Trophoblast cell (in vitro differentiated cells and primary cell): ENCODE measurements at regions not wholly inside any gene's neighbourhood (a gene's known extent, or its start where the extent isn't known, plus 50 kb on each side); places are given as distances from the start of the nearest gene placed in this dataset.
"Not testable (repeated sequence)": the region's sequence is repeated elsewhere in the genome, so short reads cannot be mapped to it uniquely, and the experiment has no call there.

Source experiments
- DNase-seq, 2 donors: peaks; one replicate each; pipeline ENCODE4 v3.0.0-alpha.2; 2016
- H2AFZ ChIP-seq: 2 replicates; pipeline ENCODE4 v1.6.1; 2013; ENCODE audit warnings: low read length, moderate library complexity, mild to moderate bottlenecking; ENCODE audit not compliant: insufficient read depth, poor library complexity
- H2AK5ac ChIP-seq: 2 replicates; pipeline ENCODE4 v1.6.1; 2013; ENCODE audit warnings: mild to moderate bottlenecking, low read length
- H2BK120ac ChIP-seq: 2 replicates; pipeline ENCODE4 v1.6.1; 2013; ENCODE audit warnings: low read length, mild to moderate bottlenecking, moderate library complexity; ENCODE audit not compliant: insufficient read depth, poor library complexity
- H2BK12ac ChIP-seq: 2 replicates; pipeline ENCODE4 v1.6.1; 2013; ENCODE audit warnings: mild to moderate bottlenecking, low read length, moderate library complexity
- H2BK5ac ChIP-seq: 2 replicates; pipeline ENCODE4 v1.6.1; 2013; ENCODE audit warnings: low read length, low read depth, moderate library complexity, mild to moderate bottlenecking; ENCODE audit not compliant: poor library complexity
- H3K14ac ChIP-seq: 2 replicates; pipeline ENCODE4 v1.6.1; 2013; ENCODE audit warnings: mild to moderate bottlenecking, low read length
- H3K18ac ChIP-seq: 2 replicates; pipeline ENCODE4 v1.6.1; 2013; ENCODE audit warnings: mild to moderate bottlenecking, low read length
- H3K23ac ChIP-seq: 2 replicates; pipeline ENCODE4 v1.6.1; 2013; ENCODE audit warnings: low read length
- H3K27ac ChIP-seq: 2 replicates; pipeline ENCODE4 v1.5.1; 2013; ENCODE audit warnings: low read depth, mild to moderate bottlenecking, inconsistent platforms, low read length, moderate library complexity
- H3K27me3 ChIP-seq: 2 replicates; pipeline ENCODE4 v1.6.1; 2013; ENCODE audit warnings: inconsistent platforms, mild to moderate bottlenecking, low read length, moderate library complexity; ENCODE audit not compliant: insufficient read depth
- H3K36me3 ChIP-seq, 2 experiments: 1 replicate in 1 of 2; 2 replicates in 1 of 2; pipeline ENCODE4 v1.6.1; 2013; ENCODE audit warnings: low read length in 2 of 2, mild to moderate bottlenecking in 2 of 2, moderate library complexity in 1 of 2; ENCODE audit not compliant: insufficient read depth in 2 of 2, control insufficient read depth in 1 of 2
- H3K4ac ChIP-seq: 2 replicates; pipeline ENCODE4 v1.6.1; 2013; ENCODE audit warnings: low read depth, mild to moderate bottlenecking, low read length, moderate library complexity
- H3K4me1 ChIP-seq, 2 experiments: 1 replicate in 1 of 2; 2 replicates in 1 of 2; pipeline ENCODE4 v1.6.1; 2013; ENCODE audit warnings: low read length in 2 of 2, mild to moderate bottlenecking in 2 of 2, moderate library complexity in 1 of 2; ENCODE audit not compliant: insufficient read depth in 2 of 2, control insufficient read depth in 1 of 2
- H3K4me2 ChIP-seq: 2 replicates; pipeline ENCODE4 v1.6.1; 2013; ENCODE audit warnings: inconsistent platforms, mild to moderate bottlenecking, low read length, moderate library complexity
- H3K4me3 ChIP-seq: 2 replicates; pipeline ENCODE4 v1.5.1; 2013; ENCODE audit warnings: mild to moderate bottlenecking, low read depth, low read length, inconsistent platforms
- H3K79me1 ChIP-seq: one replicate; pipeline ENCODE4 v1.6.1; 2013; ENCODE audit warnings: low read length
- H3K79me2 ChIP-seq: 2 replicates; pipeline ENCODE4 v1.6.1; 2013; ENCODE audit warnings: low read length, mild to moderate bottlenecking; ENCODE audit not compliant: control insufficient read depth, insufficient read depth, poor library complexity
- H3K9ac ChIP-seq: 2 replicates; pipeline ENCODE4 v1.6.1; 2013; ENCODE audit warnings: mild to moderate bottlenecking, low read length
- H3K9me3 ChIP-seq: 2 replicates; pipeline ENCODE4 v1.6.1; 2013; ENCODE audit warnings: low read depth, mild to moderate bottlenecking, control low read depth, inconsistent platforms, low read length; ENCODE audit not compliant: insufficient read depth
- H4K12ac ChIP-seq: 2 replicates; pipeline ENCODE4 v1.6.1; 2013; ENCODE audit warnings: low read depth, mild to moderate bottlenecking, low read length, moderate library complexity
- H4K8ac ChIP-seq: 2 replicates; pipeline ENCODE4 v1.6.1; 2013; ENCODE audit warnings: low read depth, mild to moderate bottlenecking, low read length, moderate library complexity
- H4K91ac ChIP-seq: one replicate; pipeline ENCODE4 v1.6.1; 2013; ENCODE audit warnings: low read depth, mild to moderate bottlenecking, low read length, moderate library complexity
- WGBS: extraction: QIAGEN DNeasy Blood & Tissue Kit; methylation state at CpG from one replicate; pipeline ENCODE4 v1.1.7; 2013; ENCODE audit warnings: missing lambda C conversion rate; ENCODE audit not compliant: insufficient read length, insufficient coverage; ENCODE audit errors: extremely low coverage; 5-methylcytosine and 5-hydroxymethylcytosine counted together

- H2AFZ ChIP-seq, H4K8ac ChIP-seq, H3K4ac ChIP-seq, H3K27ac ChIP-seq, DNase-seq, H3K79me2 ChIP-seq, H3K4me2 ChIP-seq, H2BK5ac ChIP-seq, H3K79me1 ChIP-seq, H3K9ac ChIP-seq, H3K4me1 ChIP-seq, H3K18ac ChIP-seq, H3K14ac ChIP-seq, H3K23ac ChIP-seq, H4K12ac ChIP-seq, H2AK5ac ChIP-seq, H3K36me3 ChIP-seq, H2BK12ac ChIP-seq, H3K4me3 ChIP-seq, H3K9me3 ChIP-seq, H3K27me3 ChIP-seq, H4K91ac ChIP-seq, H2BK120ac ChIP-seq: not testable (repeated sequence)
- WGBS, result no CpG with 5 or more reads among the region's 1 CpG
Observed at GRCh38 chr9:41839786-41840185, 289.4 kb downstream of the CNTNAP3B start.

- H4K8ac ChIP-seq, H2BK120ac ChIP-seq, H3K18ac ChIP-seq, H3K36me3 ChIP-seq, H3K27ac ChIP-seq, H2BK5ac ChIP-seq, H2BK12ac ChIP-seq, H3K79me2 ChIP-seq, H2AK5ac ChIP-seq, H4K12ac ChIP-seq, H3K79me1 ChIP-seq, H3K23ac ChIP-seq, H3K4me1 ChIP-seq, H3K4me3 ChIP-seq, H3K27me3 ChIP-seq, H3K4me2 ChIP-seq, H3K4ac ChIP-seq, H3K9me3 ChIP-seq, H4K91ac ChIP-seq, H2AFZ ChIP-seq, DNase-seq, H3K14ac ChIP-seq, H3K9ac ChIP-seq: not testable (repeated sequence)
- WGBS, result no CpG with 5 or more reads among the region's 4 CpGs
Observed at GRCh38 chr9:41838953-41839352, 290.3 kb downstream of the CNTNAP3B start.

- not testable (repeated sequence) for H3K27ac ChIP-seq, H3K79me1 ChIP-seq, H3K4me2 ChIP-seq, H3K4me3 ChIP-seq, H2AFZ ChIP-seq, H3K9me3 ChIP-seq, H3K9ac ChIP-seq, H4K12ac ChIP-seq, H2BK120ac ChIP-seq, H4K91ac ChIP-seq, H3K14ac ChIP-seq, H2BK12ac ChIP-seq, H3K36me3 ChIP-seq, H3K23ac ChIP-seq, H3K4me1 ChIP-seq, H3K27me3 ChIP-seq, H2BK5ac ChIP-seq, H2AK5ac ChIP-seq, H3K4ac ChIP-seq, H3K79me2 ChIP-seq, DNase-seq, H3K18ac ChIP-seq, H4K8ac ChIP-seq
- WGBS, result no CpG with 5 or more reads among the region's 1 CpG
Observed at GRCh38 chr9:41838562-41838851, 290.7 kb downstream of the CNTNAP3B start.

GRCh38 chr9:41837684-41838561 lies 291.3 kb downstream of the CNTNAP3B start:
- not testable (repeated sequence) for H3K4ac ChIP-seq, H2BK120ac ChIP-seq, H3K9me3 ChIP-seq, H3K36me3 ChIP-seq, H3K27me3 ChIP-seq, H3K79me1 ChIP-seq, H2AFZ ChIP-seq, H3K14ac ChIP-seq, H4K8ac ChIP-seq, H2AK5ac ChIP-seq, H3K4me1 ChIP-seq, H2BK12ac ChIP-seq, H3K79me2 ChIP-seq, H3K23ac ChIP-seq, H3K4me3 ChIP-seq, DNase-seq, H3K9ac ChIP-seq, H3K27ac ChIP-seq, H4K91ac ChIP-seq, H2BK5ac ChIP-seq, H3K4me2 ChIP-seq, H3K18ac ChIP-seq, H4K12ac ChIP-seq
- WGBS, result no CpG with 5 or more reads among the region's 3 CpGs
